GM12878 (cell line): ENCODE measurements at regions not wholly inside any gene's neighbourhood (a gene's known extent, or its start where the extent isn't known, plus 50 kb on each side); places are given as distances from the start of the nearest gene placed in this dataset.
"Not testable (repeated sequence)": the region's sequence is repeated elsewhere in the genome, so short reads cannot be mapped to it uniquely, and the experiment has no call there.

Experiments used
- ATAC-seq: fragments of 200-7000 bp; cut with Tn5 transposase; 3 replicates; pipeline ENCODE4 v1.9.1; 2020; ENCODE audit warnings: mild to moderate bottlenecking, moderate library complexity
- BruUV-seq: library from RNA; stranded (reverse); fragments of 400-500 nt; replicated peaks from 2 replicates; lab custom pipeline; 2021; lab: Mats Ljungman, UMichigan
- CTCF ChIA-PET: fragments of 300-600 bp; sonication (Branson Sonifier 250); formaldehyde crosslinking; extraction: SDS; loops from one replicate; lab custom pipeline; 2021; ENCODE audit warnings: inconsistent platforms; lab: Yijun Ruan, JAX
- POLR2A ChIA-PET: fragments of 350-600 bp; formaldehyde crosslinking; extraction: SDS; loops from one replicate; lab custom pipeline; 2021; ENCODE audit warnings: inconsistent platforms; lab: Charles Lee
- RAD21 ChIA-PET: fragments of 300-600 bp; sonication (Branson Sonifier 250); formaldehyde crosslinking; loops from one replicate; lab custom pipeline; 2023; ENCODE audit warnings: antibody characterized with exemption; ENCODE audit not compliant: unreplicated experiment; lab: Charles Lee
- SMC1A ChIA-PET: fragments of 300-600 bp; sonication (Branson Sonifier 250); formaldehyde crosslinking; loops from one replicate; lab custom pipeline; 2023; ENCODE audit not compliant: unreplicated experiment, uncharacterized antibody; lab: Charles Lee
- DNase-seq: peaks from one replicate; pipeline ENCODE4 v3.0.0-alpha.2; 2011; ENCODE audit warnings: low read depth, low spot score
- FAIRE-seq: peaks from 3 replicates; lab custom pipeline; 2011; peaks lifted over from hg19 to GRCh38; lab: Jason Lieb, UNC
- H2AFZ ChIP-seq: 2 replicates; pipeline ENCODE4 v1.6.0; 2011; ENCODE audit warnings: low read depth, low read length, control low read depth; ENCODE audit not compliant: control insufficient read depth
- H3K27ac ChIP-seq: 2 replicates; pipeline ENCODE4 v1.5.1; 2011; ENCODE audit warnings: control low read depth; ENCODE audit not compliant: control insufficient read depth, insufficient read depth
- H3K27me3 ChIP-seq, 2 experiments: replicated peaks in 1 of 2; 2 replicates each; pipeline versions ENCODE4 v1.6.0 to v1.6.1; 2011; ENCODE audit warnings: low read length in 1 of 2; ENCODE audit not compliant: control insufficient read depth in 2 of 2, insufficient read depth in 2 of 2
- H3K36me3 ChIP-seq, 2 experiments: 2 replicates each; pipeline ENCODE4 v1.5.1; 2011; ENCODE audit warnings: low read length in 1 of 2; ENCODE audit not compliant: control insufficient read depth in 2 of 2, insufficient read depth in 2 of 2
- H3K4me1 ChIP-seq: 2 replicates; pipeline ENCODE4 v1.6.1; 2011; ENCODE audit warnings: mild to moderate bottlenecking, low read length, moderate library complexity, mixed read lengths; ENCODE audit not compliant: control insufficient read depth, insufficient read depth
- H3K4me2 ChIP-seq: 2 replicates; pipeline ENCODE4 v1.6.0; 2011; ENCODE audit warnings: control low read depth; ENCODE audit not compliant: control insufficient read depth, insufficient read depth
- H3K4me3 ChIP-seq: fragments of 200-600 bp; sonication (generic); 2 replicates; pipeline ENCODE4 v1.5.1; 2016
- H3K79me2 ChIP-seq: 2 replicates; pipeline ENCODE4 v1.6.0; 2011; ENCODE audit warnings: low read length; ENCODE audit not compliant: control insufficient read depth, insufficient read depth
- H3K9ac ChIP-seq: 2 replicates; pipeline ENCODE4 v1.8.0; 2011; ENCODE audit warnings: low read length, control low read depth, mixed read lengths; ENCODE audit not compliant: control insufficient read depth, insufficient read depth
- H3K9me3 ChIP-seq: replicated peaks from 3 replicates; pipeline ENCODE4 v1.5.1; 2011; ENCODE audit warnings: mild to moderate bottlenecking, low read length; ENCODE audit not compliant: control insufficient read depth, insufficient read depth
- H4K20me1 ChIP-seq: 2 replicates; pipeline ENCODE4 v1.6.0; 2011; ENCODE audit not compliant: control insufficient read depth, insufficient read depth
- RB1 ChIP-seq: fragments of 450-650 bp; formaldehyde crosslinking; IDR thresholded peaks from 2 replicates; pipeline ENCODE4 v1.6.1; 2017; ENCODE audit warnings: mild to moderate bottlenecking, borderline replicate concordance
- SUZ12 ChIP-seq: fragments of 200-600 bp; sonication (generic); IDR thresholded peaks from one replicate; pipeline ENCODE4 v1.6.1; 2018; ENCODE audit warnings: antibody characterized with exemption, mild to moderate bottlenecking; ENCODE audit not compliant: unreplicated experiment
- WGBS: methylation state at CpG from one replicate; pipeline ENCODE4 v1.1.6; 2016; ENCODE audit warnings: low lambda C conversion rate; ENCODE audit not compliant: insufficient replicate concordance, insufficient coverage; ENCODE audit errors: missing lambda C conversion rate; 5-methylcytosine and 5-hydroxymethylcytosine counted together
- in situ Hi-C: fragments of 300-500 bp; cut with MboI; formaldehyde crosslinking; loops from 9 replicates; pipeline ENCODE4 v1.14.3; 2018; ENCODE audit warnings: mixed read lengths
- intact Hi-C: fragments of 100-400 bp; cut with micrococcal nuclease; formaldehyde crosslinking; loops from one replicate; pipeline ENCODE4 v1.14.2; 2022; ENCODE audit not compliant: unreplicated experiment
- TF ChIP-seq, protein P1 (sequence below): fragments of 450-650 bp; formaldehyde crosslinking; IDR thresholded peaks from 2 replicates; pipeline ENCODE4 v1.4.0; 2022; ENCODE audit warnings: mild to moderate bottlenecking, moderate library complexity

DNA sequence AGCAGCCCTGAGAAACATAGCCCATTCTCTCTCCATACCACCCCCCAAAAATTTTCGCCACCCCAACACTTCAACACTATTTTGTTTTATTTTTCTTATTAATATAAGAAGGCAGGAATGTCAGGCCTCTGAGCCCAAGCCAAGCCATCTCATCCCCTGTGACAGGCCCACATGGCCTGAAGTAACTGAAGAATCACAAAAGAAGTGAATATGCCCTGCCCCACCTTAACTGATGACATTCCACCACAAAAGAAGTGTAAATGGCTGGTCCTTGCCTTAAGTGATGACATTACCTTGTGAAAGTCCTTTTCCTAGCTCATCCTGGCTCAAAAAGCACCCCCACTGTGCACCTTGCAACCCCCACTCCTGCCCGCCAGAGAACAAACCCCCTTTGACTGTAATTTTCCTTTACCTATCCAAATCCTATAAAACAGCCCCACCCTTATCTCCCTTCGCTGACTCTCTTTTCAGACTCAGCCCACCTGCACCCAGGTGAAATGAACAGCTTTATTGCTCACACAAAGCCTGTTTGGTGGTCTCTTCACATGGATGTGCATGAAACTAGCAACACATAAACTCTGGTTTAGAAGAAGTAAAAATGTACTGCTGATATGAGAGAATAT, 688.1 kb upstream of the MGAT4C start:
- H3K4me3 ChIP-seq, BruUV-seq, POLR2A ChIA-PET, intact Hi-C loops, H3K79me2 ChIP-seq, H3K4me1 ChIP-seq, H2AFZ ChIP-seq, H3K27me3 ChIP-seq, in situ Hi-C loops, H3K27ac ChIP-seq, RAD21 ChIA-PET, CTCF ChIA-PET, ATAC-seq, H3K4me2 ChIP-seq, DNase-seq, H3K9me3 ChIP-seq, SMC1A ChIA-PET, H3K36me3 ChIP-seq, H4K20me1 ChIP-seq, H3K9ac ChIP-seq, FAIRE-seq: not testable (repeated sequence)
- WGBS = 0% methylated on average over 2 of the region's 3 CpGs

DNA sequence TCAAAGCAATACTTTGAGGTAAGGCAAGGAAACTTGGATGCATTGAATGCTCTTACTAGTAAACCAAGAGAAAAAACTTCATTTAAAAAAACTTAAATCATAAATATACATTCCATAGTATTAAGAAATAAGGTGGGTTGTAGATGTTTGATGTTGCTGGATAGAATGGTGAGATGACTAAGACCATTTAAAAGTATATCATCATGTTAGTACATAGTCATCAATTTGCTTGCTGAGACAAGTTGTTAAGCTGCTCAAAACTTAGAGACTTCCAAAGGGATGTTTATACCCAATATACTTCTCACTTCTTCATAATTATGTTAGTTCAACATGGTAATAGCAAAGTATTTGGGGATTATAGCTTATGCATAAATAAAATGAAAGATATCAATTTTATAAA, 675.5 kb upstream of the MGAT4C start:
- no peak for ATAC-seq
- in situ Hi-C loops = no loop called here
- CTCF ChIA-PET = no interaction called here
- Histone ChIP-seq H3K4me1 (no peaks in the 10 kb centered on the region), H2AFZ (no peak overlapping the region), H3K27ac (no peak overlapping the region), H4K20me1 (no peaks in the 10 kb centered on the region), H3K9me3 (no peaks in the 10 kb centered on the region), H3K9ac (no peak overlapping the region), H3K27me3 (no peaks in the 10 kb centered on the region), H3K79me2 (no peaks in the 10 kb centered on the region), H3K36me3 (no peaks in the 10 kb centered on the region), H3K4me3 (no peak overlapping the region), H3K4me2 (no peak overlapping the region)
- SMC1A ChIA-PET = no interaction called here
- no peak for FAIRE-seq
- POLR2A ChIA-PET = no interaction called here
- TF ChIP-seq, protein P1, sequence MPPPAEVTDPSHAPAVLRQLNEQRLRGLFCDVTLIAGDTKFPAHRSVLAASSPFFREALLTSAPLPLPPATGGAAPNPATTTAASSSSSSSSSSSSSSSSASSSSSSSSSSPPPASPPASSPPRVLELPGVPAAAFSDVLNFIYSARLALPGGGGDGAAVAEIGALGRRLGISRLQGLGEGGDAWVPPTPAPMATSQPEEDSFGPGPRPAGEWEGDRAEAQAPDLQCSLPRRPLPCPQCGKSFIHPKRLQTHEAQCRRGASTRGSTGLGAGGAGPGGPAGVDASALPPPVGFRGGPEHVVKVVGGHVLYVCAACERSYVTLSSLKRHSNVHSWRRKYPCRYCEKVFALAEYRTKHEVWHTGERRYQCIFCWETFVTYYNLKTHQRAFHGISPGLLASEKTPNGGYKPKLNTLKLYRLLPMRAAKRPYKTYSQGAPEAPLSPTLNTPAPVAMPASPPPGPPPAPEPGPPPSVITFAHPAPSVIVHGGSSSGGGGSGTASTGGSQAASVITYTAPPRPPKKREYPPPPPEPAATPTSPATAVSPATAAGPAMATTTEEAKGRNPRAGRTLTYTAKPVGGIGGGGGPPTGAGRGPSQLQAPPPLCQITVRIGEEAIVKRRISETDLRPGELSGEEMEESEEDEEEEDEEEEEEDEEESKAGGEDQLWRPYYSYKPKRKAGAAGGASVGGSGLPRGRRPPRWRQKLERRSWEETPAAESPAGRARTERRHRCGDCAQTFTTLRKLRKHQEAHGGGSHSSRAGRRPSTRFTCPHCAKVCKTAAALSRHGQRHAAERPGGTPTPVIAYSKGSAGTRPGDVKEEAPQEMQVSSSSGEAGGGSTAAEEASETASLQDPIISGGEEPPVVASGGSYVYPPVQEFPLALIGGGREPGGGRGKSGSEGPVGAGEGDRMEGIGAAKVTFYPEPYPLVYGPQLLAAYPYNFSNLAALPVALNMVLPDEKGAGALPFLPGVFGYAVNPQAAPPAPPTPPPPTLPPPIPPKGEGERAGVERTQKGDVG (CRISPR knock-in tag) = no peak
- no peak for TF ChIP-seq SUZ12
- TF ChIP-seq RB1 = no peak
- RAD21 ChIA-PET = no interaction called here
- DNase-seq = no peak
- intact Hi-C loops = no loop called here
- no TSS peak for BruUV-seq
